ENCODE measurements at regions not wholly inside any gene's neighbourhood (a gene's known extent, or its start where the extent isn't known, plus 50 kb on each side); places are given as distances from the start of the nearest gene placed in this dataset.

DNA sequence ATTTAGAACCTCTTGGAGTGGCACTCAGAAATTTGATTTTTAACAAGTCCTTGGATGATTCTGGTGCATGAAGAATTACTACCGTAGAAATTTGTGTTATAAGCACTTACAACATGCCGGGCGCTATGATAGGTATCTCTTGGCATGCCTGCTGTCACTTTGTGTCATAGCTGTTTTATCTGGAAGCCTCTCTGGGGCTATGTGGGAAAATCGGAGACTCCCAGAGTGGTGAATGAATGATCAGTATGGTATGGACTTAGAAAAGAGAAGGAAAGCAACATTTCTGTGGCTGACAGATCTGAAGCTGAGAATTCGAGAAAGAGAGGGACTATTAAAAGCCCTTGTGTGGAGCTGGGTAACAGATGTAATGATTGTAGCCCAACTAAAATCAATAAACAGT lies 177.4 kb upstream of the MAMLD1 start:
- TF ChIP-seq, protein P1, sequence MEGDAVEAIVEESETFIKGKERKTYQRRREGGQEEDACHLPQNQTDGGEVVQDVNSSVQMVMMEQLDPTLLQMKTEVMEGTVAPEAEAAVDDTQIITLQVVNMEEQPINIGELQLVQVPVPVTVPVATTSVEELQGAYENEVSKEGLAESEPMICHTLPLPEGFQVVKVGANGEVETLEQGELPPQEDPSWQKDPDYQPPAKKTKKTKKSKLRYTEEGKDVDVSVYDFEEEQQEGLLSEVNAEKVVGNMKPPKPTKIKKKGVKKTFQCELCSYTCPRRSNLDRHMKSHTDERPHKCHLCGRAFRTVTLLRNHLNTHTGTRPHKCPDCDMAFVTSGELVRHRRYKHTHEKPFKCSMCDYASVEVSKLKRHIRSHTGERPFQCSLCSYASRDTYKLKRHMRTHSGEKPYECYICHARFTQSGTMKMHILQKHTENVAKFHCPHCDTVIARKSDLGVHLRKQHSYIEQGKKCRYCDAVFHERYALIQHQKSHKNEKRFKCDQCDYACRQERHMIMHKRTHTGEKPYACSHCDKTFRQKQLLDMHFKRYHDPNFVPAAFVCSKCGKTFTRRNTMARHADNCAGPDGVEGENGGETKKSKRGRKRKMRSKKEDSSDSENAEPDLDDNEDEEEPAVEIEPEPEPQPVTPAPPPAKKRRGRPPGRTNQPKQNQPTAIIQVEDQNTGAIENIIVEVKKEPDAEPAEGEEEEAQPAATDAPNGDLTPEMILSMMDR (IDR thresholded peaks at IDR 0.05 in 2 of 3, conservative IDR thresholded peaks at IDR 0.05 in 1 of 3; ENCODE audit: control insufficient read depth in 2 of 3, extremely low read depth in 1 of 3, insufficient read depth in 1 of 3, low read depth in 3 of 3, low read length in 3 of 3), result no peak
- TF ChIP-seq, protein P2, sequence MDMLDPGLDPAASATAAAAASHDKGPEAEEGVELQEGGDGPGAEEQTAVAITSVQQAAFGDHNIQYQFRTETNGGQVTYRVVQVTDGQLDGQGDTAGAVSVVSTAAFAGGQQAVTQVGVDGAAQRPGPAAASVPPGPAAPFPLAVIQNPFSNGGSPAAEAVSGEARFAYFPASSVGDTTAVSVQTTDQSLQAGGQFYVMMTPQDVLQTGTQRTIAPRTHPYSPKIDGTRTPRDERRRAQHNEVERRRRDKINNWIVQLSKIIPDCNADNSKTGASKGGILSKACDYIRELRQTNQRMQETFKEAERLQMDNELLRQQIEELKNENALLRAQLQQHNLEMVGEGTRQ (IDR thresholded peaks at IDR 0.05; ENCODE audit: borderline replicate concordance, low read depth, low read length), result no peak
- TF ChIP-seq CEBPB (IDR thresholded peaks at IDR 0.05; ENCODE audit: borderline replicate concordance in 1 of 2, low read depth in 2 of 2, low read length in 2 of 2) (no peak), CHD2 (IDR thresholded peaks at IDR 0.05; ENCODE audit: borderline replicate concordance, low read depth, low read length) (no peak), YY1 (IDR thresholded peaks at IDR 0.05; ENCODE audit: low read depth, low read length) (no peak), BHLHE40 (IDR thresholded peaks at IDR 0.05; ENCODE audit: borderline replicate concordance in 1 of 2, low read depth in 2 of 2, low read length in 1 of 2) (no peak), EP300 (IDR thresholded peaks at IDR 0.05; ENCODE audit: borderline replicate concordance in 1 of 2, control insufficient read depth in 1 of 2, low read depth in 2 of 2, low read length in 2 of 2) (no peak), POLR2A (IDR thresholded peaks at IDR 0.05; ENCODE audit: low read depth, low read length) (no peak), TCF3 (IDR thresholded peaks at IDR 0.05; ENCODE audit: borderline replicate concordance, insufficient read depth, low read depth, low read length) (no peak), ZNF24 (IDR thresholded peaks at IDR 0.05) (no peak), TCF12 (IDR thresholded peaks at IDR 0.05; ENCODE audit: low read depth, low read length) (no peak)
- TF ChIP-seq, protein P3, sequence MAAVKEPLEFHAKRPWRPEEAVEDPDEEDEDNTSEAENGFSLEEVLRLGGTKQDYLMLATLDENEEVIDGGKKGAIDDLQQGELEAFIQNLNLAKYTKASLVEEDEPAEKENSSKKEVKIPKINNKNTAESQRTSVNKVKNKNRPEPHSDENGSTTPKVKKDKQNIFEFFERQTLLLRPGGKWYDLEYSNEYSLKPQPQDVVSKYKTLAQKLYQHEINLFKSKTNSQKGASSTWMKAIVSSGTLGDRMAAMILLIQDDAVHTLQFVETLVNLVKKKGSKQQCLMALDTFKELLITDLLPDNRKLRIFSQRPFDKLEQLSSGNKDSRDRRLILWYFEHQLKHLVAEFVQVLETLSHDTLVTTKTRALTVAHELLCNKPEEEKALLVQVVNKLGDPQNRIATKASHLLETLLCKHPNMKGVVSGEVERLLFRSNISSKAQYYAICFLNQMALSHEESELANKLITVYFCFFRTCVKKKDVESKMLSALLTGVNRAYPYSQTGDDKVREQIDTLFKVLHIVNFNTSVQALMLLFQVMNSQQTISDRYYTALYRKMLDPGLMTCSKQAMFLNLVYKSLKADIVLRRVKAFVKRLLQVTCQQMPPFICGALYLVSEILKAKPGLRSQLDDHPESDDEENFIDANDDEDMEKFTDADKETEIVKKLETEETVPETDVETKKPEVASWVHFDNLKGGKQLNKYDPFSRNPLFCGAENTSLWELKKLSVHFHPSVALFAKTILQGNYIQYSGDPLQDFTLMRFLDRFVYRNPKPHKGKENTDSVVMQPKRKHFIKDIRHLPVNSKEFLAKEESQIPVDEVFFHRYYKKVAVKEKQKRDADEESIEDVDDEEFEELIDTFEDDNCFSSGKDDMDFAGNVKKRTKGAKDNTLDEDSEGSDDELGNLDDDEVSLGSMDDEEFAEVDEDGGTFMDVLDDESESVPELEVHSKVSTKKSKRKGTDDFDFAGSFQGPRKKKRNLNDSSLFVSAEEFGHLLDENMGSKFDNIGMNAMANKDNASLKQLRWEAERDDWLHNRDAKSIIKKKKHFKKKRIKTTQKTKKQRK (IDR thresholded peaks at IDR 0.05; ENCODE audit: low read depth, low read length), result no peak
